A673 (cell line): ENCODE measurements at regions not wholly inside any gene's neighbourhood (a gene's known extent, or its start where the extent isn't known, plus 50 kb on each side); places are given as distances from the start of the nearest gene placed in this dataset.

Experiments used
- BruUV-seq: library from RNA; stranded (reverse); fragments of 400-500 nt; replicated peaks from 2 replicates; lab custom pipeline; 2021; lab: Mats Ljungman, UMichigan
- CTCF ChIA-PET: fragments of 300-600 bp; sonication (Branson Sonifier 250); formaldehyde crosslinking; loops from one replicate; lab custom pipeline; 2022; ENCODE audit warnings: antibody characterized with exemption; lab: Charles Lee
- POLR2A ChIA-PET: fragments of 300-600 bp; sonication (Branson Sonifier 250); formaldehyde crosslinking; loops from one replicate; lab custom pipeline; 2022; ENCODE audit warnings: antibody characterized with exemption; ENCODE audit not compliant: low non-redundant PET; lab: Charles Lee
- DNase-seq: peaks from one replicate; pipeline ENCODE4 v3.0.0-alpha.2; 2015; ENCODE audit warnings: low spot score
- H3K27ac ChIP-seq: fragments of 200-600 bp; sonication (generic); 2 replicates; pipeline ENCODE4 v1.5.1; 2016; ENCODE audit warnings: mixed run types, low read depth, mild to moderate bottlenecking, mixed read lengths, antibody characterized with exemption, low read length; ENCODE audit not compliant: poor library complexity, severe bottlenecking
- H3K27me3 ChIP-seq: fragments of 200-600 bp; sonication (generic); replicated peaks from 2 replicates; pipeline ENCODE4 v1.6.1; 2017; ENCODE audit warnings: mixed run types, low read depth, mild to moderate bottlenecking, mixed read lengths, antibody characterized with exemption, low read length; ENCODE audit not compliant: insufficient read depth, poor library complexity
- H3K36me3 ChIP-seq: fragments of 200-600 bp; sonication (generic); 2 replicates; pipeline ENCODE4 v1.6.1; 2016; ENCODE audit warnings: mixed run types, mild to moderate bottlenecking, mixed read lengths, antibody characterized with exemption, low read length; ENCODE audit not compliant: insufficient read depth, poor library complexity, severe bottlenecking
- H3K4me1 ChIP-seq: fragments of 200-600 bp; sonication (generic); 2 replicates; pipeline ENCODE4 v1.6.1; 2017; ENCODE audit warnings: mixed run types, mild to moderate bottlenecking, mixed read lengths, antibody characterized with exemption, low read length; ENCODE audit not compliant: insufficient read depth, poor library complexity, severe bottlenecking
- H3K4me3 ChIP-seq: fragments of 200-600 bp; sonication (generic); 2 replicates; pipeline ENCODE4 v1.5.1; 2016; ENCODE audit warnings: low read depth, mixed run types, mild to moderate bottlenecking, mixed read lengths, low read length; ENCODE audit not compliant: poor library complexity, severe bottlenecking
- H3K9me3 ChIP-seq: fragments of 200-600 bp; sonication (generic); 2 replicates; pipeline ENCODE4 v1.6.1; 2016; ENCODE audit warnings: mixed run types, low read depth, mild to moderate bottlenecking, mixed read lengths, antibody characterized with exemption, low read length; ENCODE audit not compliant: poor library complexity, severe bottlenecking
- CTCF ChIP-seq: fragments of 300-800, 200-600 bp; sonication (generic); conservative IDR thresholded peaks from 2 replicates; pipeline ENCODE4 v1.5.1; 2017; ENCODE audit warnings: low read depth, mild to moderate bottlenecking, antibody characterized with exemption, low read length, moderate library complexity, mixed read lengths
- EZH2 ChIP-seq: fragments of 200-600 bp; sonication (generic); IDR thresholded peaks from 2 replicates; pipeline ENCODE4 v1.6.1; 2017; ENCODE audit warnings: borderline replicate concordance, low read depth, mild to moderate bottlenecking, mixed read lengths, antibody characterized with exemption, low read length; ENCODE audit not compliant: poor library complexity, severe bottlenecking
- intact Hi-C: fragments of 100-400 bp; cut with micrococcal nuclease; formaldehyde crosslinking; loops from one replicate; pipeline ENCODE4 v1.10.0; 2022; ENCODE audit not compliant: unreplicated experiment

GRCh38 chr1:177439301-177439700, 268.5 kb downstream of the BRINP2 start:
- no peaks in the 10 kb centered on the region for H3K9me3 ChIP-seq
- CTCF ChIA-PET = no interaction called here
- H3K36me3 ChIP-seq = no peaks in the 10 kb centered on the region
- peaks cover 36% of the 10 kb centered on the region for H3K4me1 ChIP-seq
- intact Hi-C loops = no loop called here
- no peak for DNase-seq
- no peaks in the 10 kb centered on the region for H3K27me3 ChIP-seq
- POLR2A ChIA-PET = no interaction called here
- H3K27ac ChIP-seq = no peak overlapping the region
- no peak for TF ChIP-seq EZH2
- no peak for TF ChIP-seq CTCF
- H3K4me3 ChIP-seq = no peak overlapping the region
- BruUV-seq = no TSS peak

- intact Hi-C loops = no loop called here
- BruUV-seq = no TSS peak
- CTCF ChIA-PET = no interaction called here
Observed at GRCh38 chr1:177435364-177435763, 264.6 kb downstream of the BRINP2 start.

GRCh38 chr1:177432897-177433296, 262.1 kb downstream of the BRINP2 start:
- H3K27me3 ChIP-seq = no peaks in the 10 kb centered on the region
- ChIA-PET CTCF (no interaction called here), POLR2A (no interaction called here)
- peaks cover 7% of the 10 kb centered on the region for H3K4me1 ChIP-seq
- BruUV-seq = no TSS peak
- H3K4me3 ChIP-seq = no peak overlapping the region
- H3K27ac ChIP-seq = no peak overlapping the region
- intact Hi-C loops = no loop called here
- H3K9me3 ChIP-seq = no peaks in the 10 kb centered on the region
- peak; percentile 51 for DNase-seq
- no peaks in the 10 kb centered on the region for H3K36me3 ChIP-seq
- TF ChIP-seq EZH2 (no peak), CTCF (peak; percentile 47; the same call in 1 of the 2 replicates)

More at GRCh38 chr1:177435364-177435763, 264.6 kb downstream of the BRINP2 start:
- TF ChIP-seq EZH2 (no peak), CTCF (no peak)
- H3K27me3 ChIP-seq = no peaks in the 10 kb centered on the region
- no peaks in the 10 kb centered on the region for H3K4me1 ChIP-seq
- H3K9me3 ChIP-seq = no peaks in the 10 kb centered on the region
- H3K36me3 ChIP-seq = no peaks in the 10 kb centered on the region
- DNase-seq = no peak
- no peak overlapping the region for H3K4me3 ChIP-seq
- POLR2A ChIA-PET = no interaction called here
- no peak overlapping the region for H3K27ac ChIP-seq
